ENCODE measurements at regions not wholly inside any gene's neighbourhood (a gene's known extent, or its start where the extent isn't known, plus 50 kb on each side); places are given as distances from the start of the nearest gene placed in this dataset.

GRCh38 chr3:8301977-8302735 is 199.5 kb upstream of the LMCD1 start:
- no peaks in the 10 kb centered on the region for H3K4me1 ChIP-seq (ENCODE audit: low read depth, poor library complexity, severe bottlenecking)
- no peak overlapping the region for H2AFZ ChIP-seq (ENCODE audit: low read depth)

GRCh38 chr3:8303466-8303865 is 198.2 kb upstream of the LMCD1 start:
- Histone ChIP-seq H3K4me2 (no peak overlapping the region), H3K9ac (no peak overlapping the region), H3K27ac (no peak overlapping the region), H3K27me3 (ENCODE audit: insufficient read depth, low read depth) (no peaks in the 10 kb centered on the region), H3K36me3 (ENCODE audit: insufficient read depth) (no peaks in the 10 kb centered on the region), H3K4me3 (IDR thresholded peaks at IDR 0.05; ENCODE audit: insufficient read depth, low read depth, low read length) (no peak overlapping the region), H2AFZ (ENCODE audit: low read depth) (no peak overlapping the region), H4K20me1 (ENCODE audit: insufficient read depth) (no peaks in the 10 kb centered on the region), H3K4me1 (ENCODE audit: low read depth, poor library complexity, severe bottlenecking) (no peaks in the 10 kb centered on the region), H3K79me2 (ENCODE audit: insufficient read depth, low read depth) (no peaks in the 10 kb centered on the region)
- TF ChIP-seq CTCF (conservative IDR thresholded peaks at IDR 0.05; ENCODE audit: low read depth, low read length): no peak

More at GRCh38 chr3:8301977-8302735, 199.5 kb upstream of the LMCD1 start:
- H3K79me2 ChIP-seq (ENCODE audit: insufficient read depth, low read depth): no peaks in the 10 kb centered on the region
- no peaks in the 10 kb centered on the region for H3K27me3 ChIP-seq (ENCODE audit: insufficient read depth, low read depth)
- H3K4me3 ChIP-seq (IDR thresholded peaks at IDR 0.05; ENCODE audit: insufficient read depth, low read depth, low read length): no peak overlapping the region
- H3K27ac ChIP-seq: no peak overlapping the region
- H3K9ac ChIP-seq: no peak overlapping the region
- no peak overlapping the region for H3K4me2 ChIP-seq
- TF ChIP-seq CTCF (conservative IDR thresholded peaks at IDR 0.05; ENCODE audit: low read depth, low read length): peak; percentile 52
- no peaks in the 10 kb centered on the region for H4K20me1 ChIP-seq (ENCODE audit: insufficient read depth)
- H3K36me3 ChIP-seq (ENCODE audit: insufficient read depth): no peaks in the 10 kb centered on the region

DNA sequence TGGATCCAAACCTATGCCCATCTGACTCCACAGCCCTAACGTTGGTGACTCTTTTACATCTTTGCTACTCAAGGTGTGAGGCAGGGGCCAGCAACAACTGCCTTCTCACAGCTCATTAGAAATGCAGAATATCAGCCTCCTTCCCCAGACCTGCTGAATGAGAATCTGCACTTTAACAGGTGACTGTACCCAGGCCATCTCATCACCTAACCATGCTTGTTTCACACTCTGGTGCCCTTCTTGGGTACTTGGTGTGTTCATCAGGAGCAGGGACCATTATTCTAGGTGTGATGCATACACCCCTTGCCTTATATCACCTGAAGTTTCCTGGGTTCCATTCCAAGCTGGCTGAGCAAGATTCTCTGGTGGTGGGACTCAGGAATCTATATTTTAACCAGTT is 196.3 kb upstream of the LMCD1 start:
- H3K27ac ChIP-seq: no peak overlapping the region
- H4K20me1 ChIP-seq (ENCODE audit: insufficient read depth): no peaks in the 10 kb centered on the region
- no peak overlapping the region for H2AFZ ChIP-seq (ENCODE audit: low read depth)
- no peak overlapping the region for H3K4me2 ChIP-seq
- no peaks in the 10 kb centered on the region for H3K27me3 ChIP-seq (ENCODE audit: insufficient read depth, low read depth)
- no peaks in the 10 kb centered on the region for H3K36me3 ChIP-seq (ENCODE audit: insufficient read depth)
- no peak overlapping the region for H3K9ac ChIP-seq
- H3K79me2 ChIP-seq (ENCODE audit: insufficient read depth, low read depth): no peaks in the 10 kb centered on the region
- H3K4me1 ChIP-seq (ENCODE audit: low read depth, poor library complexity, severe bottlenecking): no peaks in the 10 kb centered on the region
- no peak for TF ChIP-seq CTCF (conservative IDR thresholded peaks at IDR 0.05; ENCODE audit: low read depth, low read length)
- no peak overlapping the region for H3K4me3 ChIP-seq (IDR thresholded peaks at IDR 0.05; ENCODE audit: insufficient read depth, low read depth, low read length)

DNA sequence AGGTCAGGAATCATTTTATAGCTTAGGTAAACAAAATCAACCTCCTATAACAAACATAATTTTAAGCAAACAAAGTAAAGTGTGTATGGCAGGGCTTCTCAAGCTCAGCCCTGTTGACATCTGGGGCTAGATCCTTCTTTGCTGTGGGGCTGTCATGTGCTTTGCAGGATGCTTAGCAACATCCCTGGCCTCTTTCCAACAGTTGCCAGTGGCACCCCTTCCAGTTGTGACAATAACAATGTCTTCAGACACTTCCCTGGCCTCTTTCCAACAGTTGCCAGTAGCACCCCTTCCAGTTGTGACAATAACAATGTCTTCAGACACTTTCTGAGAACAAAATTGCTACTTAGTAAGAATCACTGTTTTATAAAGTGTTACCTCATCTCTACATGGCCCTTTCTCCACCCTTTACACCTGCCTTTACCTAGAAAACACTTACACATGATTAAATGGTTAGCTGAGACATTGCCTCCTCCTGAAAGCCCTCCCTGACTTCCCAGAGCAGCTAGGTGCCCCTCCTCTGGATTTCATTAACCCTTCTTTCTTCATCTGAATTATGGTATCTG is 194.0 kb upstream of the LMCD1 start:
- Histone ChIP-seq H3K9ac (no peak overlapping the region), H2AFZ (ENCODE audit: low read depth) (no peak overlapping the region), H4K20me1 (ENCODE audit: insufficient read depth) (no peaks in the 10 kb centered on the region), H3K4me2 (no peak overlapping the region), H3K27ac (no peak overlapping the region), H3K36me3 (ENCODE audit: insufficient read depth) (no peaks in the 10 kb centered on the region), H3K79me2 (ENCODE audit: insufficient read depth, low read depth) (no peaks in the 10 kb centered on the region), H3K4me3 (IDR thresholded peaks at IDR 0.05; ENCODE audit: insufficient read depth, low read depth, low read length) (no peak overlapping the region), H3K27me3 (ENCODE audit: insufficient read depth, low read depth) (no peaks in the 10 kb centered on the region), H3K4me1 (ENCODE audit: low read depth, poor library complexity, severe bottlenecking) (no peaks in the 10 kb centered on the region)
- no peak for TF ChIP-seq CTCF (conservative IDR thresholded peaks at IDR 0.05; ENCODE audit: low read depth, low read length)

Measured in KMS-11 (cell line).